OCI-LY3 (cell line): ENCODE measurements at regions not wholly inside any gene's neighbourhood (a gene's known extent, or its start where the extent isn't known, plus 50 kb on each side); places are given as distances from the start of the nearest gene placed in this dataset.

Experiments
- H2AFZ ChIP-seq: fragments of 200-600, 300-600 bp; shearing (Covaris generic); 2 replicates; pipeline ENCODE4 v1.6.0; 2014; ENCODE audit warnings: antibody characterized with exemption, low read depth, low read length
- H3K27ac ChIP-seq: fragments of 200-600, 300-600 bp; sonication (generic); 2 replicates; pipeline ENCODE4 v1.5.1; 2014; ENCODE audit warnings: mild to moderate bottlenecking, low read length, moderate library complexity, mixed read lengths
- H3K27me3 ChIP-seq: fragments of 200-600, 300-600 bp; sonication (generic); 2 replicates; pipeline ENCODE4 v1.6.1; 2014; ENCODE audit warnings: low read depth, low read length, mixed read lengths
- H3K36me3 ChIP-seq: fragments of 200-600, 300-600 bp; sonication (generic); replicated peaks from 2 replicates; pipeline ENCODE3; 2014; ENCODE audit warnings: low read depth, low read length, mixed read lengths
- H3K4me1 ChIP-seq: fragments of 300-600, 200-600 bp; sonication (generic); 2 replicates; pipeline ENCODE4 v1.6.1; 2014; ENCODE audit warnings: low read length, mixed read lengths
- H3K4me2 ChIP-seq: fragments of 200-600, 300-600 bp; sonication (generic); 2 replicates; pipeline ENCODE4 v1.6.1; 2014; ENCODE audit warnings: low read length, mixed read lengths
- H3K4me3 ChIP-seq: fragments of 300-600, 200-600 bp; sonication (generic); 2 replicates; pipeline ENCODE4 v1.5.1; 2014; ENCODE audit warnings: antibody characterized with exemption, mild to moderate bottlenecking, low read length, moderate library complexity
- H3K79me2 ChIP-seq: fragments of 300-600, 200-600 bp; shearing (Covaris generic); 2 replicates; pipeline ENCODE4 v1.6.1; 2014; ENCODE audit warnings: mild to moderate bottlenecking, low read length, mixed read lengths
- H3K9ac ChIP-seq: fragments of 300-600, 200-600 bp; shearing (Covaris generic); 2 replicates; pipeline ENCODE4 v1.6.0; 2014; ENCODE audit warnings: mild to moderate bottlenecking, low read length, moderate library complexity
- H3K9me3 ChIP-seq: fragments of 200-600, 300-600 bp; shearing (Covaris generic); 2 replicates; pipeline ENCODE4 v1.6.1; 2014; ENCODE audit warnings: low read length, mixed read lengths; ENCODE audit not compliant: insufficient read depth
- H4K20me1 ChIP-seq: fragments of 200-600, 300-600 bp; sonication (generic); 2 replicates; pipeline ENCODE4 v1.6.1; 2016; ENCODE audit warnings: low read length, mixed read lengths; ENCODE audit not compliant: insufficient read depth
- EZH2phosphoT487 ChIP-seq: fragments of 200-600 bp; shearing (Covaris generic); IDR thresholded peaks from 2 replicates; pipeline ENCODE4 v1.6.1; 2018; ENCODE audit warnings: antibody characterized with exemption, mixed run types, low read depth
- TF ChIP-seq, protein P1 (sequence below): fragments of 200-600, 300-600 bp; sonication (generic); IDR thresholded peaks from 2 replicates; pipeline ENCODE4 v1.5.1; 2014; ENCODE audit warnings: antibody characterized with exemption, low read length, low read depth

DNA sequence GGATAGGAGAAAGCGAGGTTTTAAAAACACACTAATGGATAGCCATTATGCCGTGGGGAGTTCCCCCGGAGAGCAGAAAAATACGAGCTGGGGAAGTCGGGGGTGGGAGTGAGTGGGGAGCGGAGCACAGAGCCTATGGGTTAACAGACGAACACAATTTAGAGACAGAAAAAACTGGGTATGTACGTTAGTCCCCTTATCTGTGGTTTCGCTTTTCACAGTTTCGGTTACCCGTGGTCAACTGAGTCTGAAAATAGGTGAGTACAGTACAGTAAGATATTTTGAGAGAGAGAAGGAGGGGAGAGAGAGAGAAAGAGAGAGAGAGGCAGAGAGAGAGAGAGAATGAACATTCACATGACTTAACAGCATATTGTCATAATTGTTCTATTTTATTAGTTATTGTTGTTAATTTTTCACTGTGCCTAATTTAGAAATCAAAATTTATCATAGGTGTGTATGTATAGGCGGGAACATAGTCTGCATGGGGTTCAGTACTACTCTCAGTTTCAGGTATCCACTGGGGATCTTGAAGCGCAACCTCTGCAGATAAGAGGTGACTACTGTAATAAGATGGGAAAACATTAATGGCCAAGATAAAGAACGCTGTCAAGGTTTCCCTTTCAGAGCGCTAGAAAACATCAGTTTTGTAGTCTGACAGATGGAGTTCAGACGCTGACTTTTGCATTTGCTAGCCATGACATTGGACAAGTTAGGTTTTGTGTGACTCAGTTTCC lies 125.6 kb upstream of the LMO4 start:
- Histone ChIP-seq H3K27ac (no peak overlapping the region), H3K4me2 (peak overlapping the region; percentile 68)
- TF ChIP-seq, protein P1, sequence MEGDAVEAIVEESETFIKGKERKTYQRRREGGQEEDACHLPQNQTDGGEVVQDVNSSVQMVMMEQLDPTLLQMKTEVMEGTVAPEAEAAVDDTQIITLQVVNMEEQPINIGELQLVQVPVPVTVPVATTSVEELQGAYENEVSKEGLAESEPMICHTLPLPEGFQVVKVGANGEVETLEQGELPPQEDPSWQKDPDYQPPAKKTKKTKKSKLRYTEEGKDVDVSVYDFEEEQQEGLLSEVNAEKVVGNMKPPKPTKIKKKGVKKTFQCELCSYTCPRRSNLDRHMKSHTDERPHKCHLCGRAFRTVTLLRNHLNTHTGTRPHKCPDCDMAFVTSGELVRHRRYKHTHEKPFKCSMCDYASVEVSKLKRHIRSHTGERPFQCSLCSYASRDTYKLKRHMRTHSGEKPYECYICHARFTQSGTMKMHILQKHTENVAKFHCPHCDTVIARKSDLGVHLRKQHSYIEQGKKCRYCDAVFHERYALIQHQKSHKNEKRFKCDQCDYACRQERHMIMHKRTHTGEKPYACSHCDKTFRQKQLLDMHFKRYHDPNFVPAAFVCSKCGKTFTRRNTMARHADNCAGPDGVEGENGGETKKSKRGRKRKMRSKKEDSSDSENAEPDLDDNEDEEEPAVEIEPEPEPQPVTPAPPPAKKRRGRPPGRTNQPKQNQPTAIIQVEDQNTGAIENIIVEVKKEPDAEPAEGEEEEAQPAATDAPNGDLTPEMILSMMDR = no peak
- no peak for TF ChIP-seq EZH2phosphoT487

DNA sequence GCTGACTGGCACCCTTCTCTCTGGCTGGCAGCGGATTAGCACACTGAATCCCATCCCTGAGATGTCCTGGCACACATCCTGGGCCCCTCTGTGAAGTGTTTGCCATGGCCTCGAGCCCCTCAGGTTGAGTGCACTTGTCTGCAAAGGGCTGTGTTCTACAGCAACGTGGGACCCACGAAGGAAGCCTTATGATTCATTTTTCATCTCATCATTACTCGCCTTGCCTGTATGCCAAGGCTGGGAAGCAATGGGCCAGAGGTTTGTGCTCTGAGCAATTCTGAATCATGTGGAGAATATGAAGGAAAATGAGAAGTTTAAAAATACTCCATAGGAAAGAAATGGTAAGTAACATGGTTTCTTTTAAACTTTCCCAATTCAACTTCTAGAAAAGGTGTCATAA lies 124.8 kb upstream of the LMO4 start:
- Histone ChIP-seq H3K4me2 (no peak overlapping the region), H3K27me3 (no peaks in the 10 kb centered on the region), H3K9ac (no peak overlapping the region), H3K4me1 (peaks cover 6% of the 10 kb centered on the region; the same call in 1 of the 2 replicates), H3K4me3 (no peak overlapping the region), H2AFZ (no peak overlapping the region), H3K36me3 (no peaks in the 10 kb centered on the region), H3K79me2 (no peaks in the 10 kb centered on the region), H3K27ac (no peak overlapping the region), H4K20me1 (no peaks in the 10 kb centered on the region), H3K9me3 (no peaks in the 10 kb centered on the region)
- TF ChIP-seq, protein P1 = no peak
- TF ChIP-seq EZH2phosphoT487 = no peak

More for the DNA sequence above, 125.6 kb upstream of the LMO4 start:
- no peaks in the 10 kb centered on the region for H3K79me2 ChIP-seq
- H3K9ac ChIP-seq = no peak overlapping the region
- peak overlapping the region; percentile 64; the same call in 1 of the 2 replicates for H2AFZ ChIP-seq
- no peaks in the 10 kb centered on the region for H3K9me3 ChIP-seq
- H3K36me3 ChIP-seq = no peaks in the 10 kb centered on the region
- H3K4me3 ChIP-seq = peak overlapping the region; percentile 68
- H4K20me1 ChIP-seq = no peaks in the 10 kb centered on the region
- H3K27me3 ChIP-seq = no peaks in the 10 kb centered on the region
- H3K4me1 ChIP-seq = peaks cover 6% of the 10 kb centered on the region; the same call in 1 of the 2 replicates

DNA sequence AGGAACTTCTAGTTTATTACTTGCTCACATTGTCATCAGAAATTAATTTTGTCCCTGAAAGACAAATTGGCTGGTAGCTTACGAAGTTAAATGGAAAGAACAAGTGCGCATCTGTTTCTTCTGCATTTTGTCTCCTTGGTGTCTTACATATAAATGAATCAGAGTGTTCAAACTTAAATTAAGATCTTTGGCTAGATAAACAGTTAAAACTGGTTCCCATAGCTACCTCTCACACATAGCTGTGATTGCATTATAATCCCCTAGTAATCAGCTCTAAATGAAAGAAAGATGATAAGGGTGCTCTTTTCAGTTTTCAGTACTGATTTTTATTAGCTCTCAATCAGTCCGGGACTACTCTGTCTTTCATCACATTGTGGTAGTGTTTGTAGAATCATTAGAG lies 124.2 kb upstream of the LMO4 start:
- Histone ChIP-seq H3K4me1 (peaks cover 6% of the 10 kb centered on the region; the same call in 1 of the 2 replicates), H3K27me3 (no peaks in the 10 kb centered on the region), H3K27ac (no peak overlapping the region), H3K4me3 (no peak overlapping the region), H3K4me2 (no peak overlapping the region), H3K79me2 (no peaks in the 10 kb centered on the region), H2AFZ (no peak overlapping the region), H3K9me3 (no peaks in the 10 kb centered on the region), H4K20me1 (no peaks in the 10 kb centered on the region), H3K9ac (no peak overlapping the region), H3K36me3 (no peaks in the 10 kb centered on the region)
- TF ChIP-seq EZH2phosphoT487 = no peak
- TF ChIP-seq, protein P1 = no peak

- no peak overlapping the region for H2AFZ ChIP-seq
- TF ChIP-seq, protein P1 = no peak
- no peak for TF ChIP-seq EZH2phosphoT487
- no peak overlapping the region for H3K27ac ChIP-seq
- no peaks in the 10 kb centered on the region for H3K36me3 ChIP-seq
- no peak overlapping the region for H3K4me3 ChIP-seq
- H3K4me1 ChIP-seq = peaks cover 6% of the 10 kb centered on the region; the same call in 1 of the 2 replicates
- H3K27me3 ChIP-seq = no peaks in the 10 kb centered on the region
- no peaks in the 10 kb centered on the region for H3K79me2 ChIP-seq
- H3K9me3 ChIP-seq = no peaks in the 10 kb centered on the region
- no peak overlapping the region for H3K9ac ChIP-seq
- no peak overlapping the region for H3K4me2 ChIP-seq
- no peaks in the 10 kb centered on the region for H4K20me1 ChIP-seq
These were observed 123.8 kb upstream of the LMO4 start for GRCh38 chr1:87204921-87205320.
